PC-9 (cell line): ENCODE measurements at regions not wholly inside any gene's neighbourhood (a gene's known extent, or its start where the extent isn't known, plus 50 kb on each side); places are given as distances from the start of the nearest gene placed in this dataset.

Source experiments
- BruUV-seq: library from RNA; stranded (reverse); fragments of 400-500 nt; replicated peaks from 2 replicates; lab custom pipeline; 2021; lab: Mats Ljungman, UMichigan
- CTCF ChIA-PET: fragments of 300-600 bp; sonication (Branson Sonifier 250); formaldehyde crosslinking; loops from one replicate; lab custom pipeline; 2022; ENCODE audit warnings: antibody characterized with exemption; lab: Charles Lee
- POLR2A ChIA-PET: fragments of 300-600 bp; sonication (Branson Sonifier 250); formaldehyde crosslinking; loops from one replicate; lab custom pipeline; 2022; ENCODE audit warnings: antibody characterized with exemption; ENCODE audit not compliant: unreplicated experiment; lab: Charles Lee
- DNase-seq, 2 experiments: peaks; one replicate each; pipeline versions ENCODE4 v3.0.0 to v3.0.0-alpha.2; 2015 to 2022; ENCODE audit warnings: mixed read lengths in 1 of 2
- H2AFZ ChIP-seq: fragments of 200-600 bp; sonication (generic); 2 replicates; pipeline ENCODE4 v1.8.1; 2017; ENCODE audit warnings: antibody characterized with exemption
- H3F3A ChIP-seq: fragments of 200-600 bp; sonication (generic); 2 replicates; pipeline ENCODE4 v1.8.1; 2017; ENCODE audit warnings: antibody characterized with exemption, mild to moderate bottlenecking, low read depth; ENCODE audit not compliant: insufficient read depth
- H3K27ac ChIP-seq: fragments of 200-600 bp; sonication (generic); 2 replicates; pipeline ENCODE4 v1.6.1; 2016; ENCODE audit warnings: mixed run types
- H3K27me3 ChIP-seq: fragments of 200-600 bp; sonication (generic); 2 replicates; pipeline ENCODE4 v1.6.1; 2016; ENCODE audit warnings: low read depth, mixed run types; ENCODE audit not compliant: insufficient read depth
- H3K36me3 ChIP-seq: fragments of 200-600 bp; sonication (generic); 2 replicates; pipeline ENCODE4 v1.6.1; 2016; ENCODE audit warnings: low read depth, mixed run types
- H3K4me1 ChIP-seq: fragments of 200-600 bp; sonication (generic); replicated peaks from 2 replicates; pipeline ENCODE4 v1.6.1; 2016; ENCODE audit warnings: mixed run types; ENCODE audit not compliant: insufficient read depth
- H3K4me2 ChIP-seq: fragments of 200-600 bp; sonication (generic); 2 replicates; pipeline ENCODE4 v1.6.1; 2017; ENCODE audit warnings: mixed run types
- H3K4me3 ChIP-seq: fragments of 200-600 bp; sonication (generic); 2 replicates; pipeline ENCODE4 v1.6.1; 2016; ENCODE audit warnings: mixed run types
- H3K79me2 ChIP-seq: fragments of 200-600 bp; sonication (generic); 2 replicates; pipeline ENCODE4 v1.6.1; 2017; ENCODE audit warnings: low read depth, mixed run types
- H3K9me2 ChIP-seq: fragments of 200-600 bp; sonication (generic); 2 replicates; pipeline ENCODE4 v1.8.1; 2017; ENCODE audit warnings: mild to moderate bottlenecking; ENCODE audit not compliant: insufficient read depth
- H3K9me3 ChIP-seq: fragments of 200-600 bp; sonication (generic); 2 replicates; pipeline ENCODE4 v1.8.1; 2016; ENCODE audit warnings: low read depth; ENCODE audit not compliant: insufficient read depth
- H4K20me1 ChIP-seq: fragments of 200-600 bp; sonication (generic); 2 replicates; pipeline ENCODE4 v1.8.1; 2017; ENCODE audit not compliant: insufficient read depth
- CTCF ChIP-seq: fragments of 200-600 bp; sonication (generic); conservative IDR thresholded peaks from 2 replicates; pipeline ENCODE4 v1.6.1; 2017; ENCODE audit warnings: mixed run types, antibody characterized with exemption, mild to moderate bottlenecking, moderate library complexity
- EZH2 ChIP-seq: fragments of 200-600 bp; sonication (generic); IDR thresholded peaks from 2 replicates; pipeline ENCODE4 v1.8.0; 2017; ENCODE audit warnings: antibody characterized with exemption, low read depth
- intact Hi-C: fragments of 100-400 bp; cut with micrococcal nuclease; formaldehyde crosslinking; loops from one replicate; pipeline ENCODE4 v1.10.0; 2022; ENCODE audit not compliant: unreplicated experiment

DNA sequence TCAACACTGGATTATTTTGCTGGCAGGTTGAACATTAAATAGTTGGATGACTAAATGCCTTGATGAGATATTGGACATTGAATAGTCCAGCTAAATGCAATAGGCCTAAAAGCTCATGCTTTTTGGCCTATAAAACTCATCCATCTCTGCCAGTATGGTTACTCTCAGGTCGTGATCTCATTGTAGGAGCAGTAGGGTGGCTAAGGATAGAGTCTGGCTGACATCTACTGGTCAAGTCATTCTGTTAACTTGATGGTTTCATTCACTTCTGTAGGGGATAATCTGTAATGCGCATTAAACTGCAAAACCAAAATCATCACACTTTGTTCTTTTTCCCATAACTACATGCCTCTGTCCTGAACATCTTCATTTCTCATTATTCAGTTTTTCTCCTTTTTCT, 227.0 kb downstream of the DKK2 start:
- Histone ChIP-seq H3K9me2 (no peaks in the 10 kb centered on the region), H3K27me3 (no peaks in the 10 kb centered on the region), H2AFZ (no peak overlapping the region), H3K4me3 (no peak overlapping the region), H4K20me1 (no peaks in the 10 kb centered on the region), H3K27ac (no peak overlapping the region), H3K4me1 (no peaks in the 10 kb centered on the region), H3K4me2 (no peak overlapping the region), H3K36me3 (no peaks in the 10 kb centered on the region), H3K79me2 (no peaks in the 10 kb centered on the region), H3K9me3 (no peaks in the 10 kb centered on the region), H3F3A (no peaks in the 10 kb centered on the region)
- ChIA-PET CTCF (no interaction called here), POLR2A (no interaction called here)
- TF ChIP-seq EZH2: no peak
- no peak for TF ChIP-seq CTCF
- no peak for DNase-seq
- BruUV-seq: no TSS peak
- intact Hi-C loops: loop anchor here (5.0 kb wide), 1 partner anchor 442 kb away; the partner anchor contains the start of gene GIMD1

DNA sequence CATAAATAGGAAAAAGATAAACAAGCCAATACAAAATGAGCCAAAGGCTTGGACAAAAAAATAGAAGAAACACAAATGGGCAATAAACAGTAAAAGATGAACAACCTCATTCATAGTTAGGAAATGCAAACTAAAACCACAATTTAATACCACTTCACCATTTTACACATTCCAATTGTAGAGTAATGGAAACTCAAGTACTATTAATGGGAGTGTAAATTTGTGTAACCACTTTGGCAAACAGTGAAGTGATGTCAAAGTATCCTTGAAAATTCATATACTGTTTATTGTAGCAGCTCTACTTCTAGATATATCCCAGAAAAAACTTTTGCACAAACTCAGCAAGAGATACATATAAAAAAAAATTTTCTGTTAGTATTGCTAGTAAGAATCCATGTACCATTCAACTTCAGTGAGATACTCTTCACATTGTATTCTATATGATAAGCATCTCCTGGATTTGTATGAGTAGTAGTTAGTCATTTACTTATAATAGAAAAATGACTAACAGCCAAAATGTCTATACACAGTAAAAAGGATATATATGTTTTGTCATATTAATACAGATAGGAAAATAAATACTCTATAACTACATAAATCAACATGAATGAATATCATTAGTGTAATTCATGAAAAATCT, 229.8 kb downstream of the DKK2 start:
- Histone ChIP-seq H3K4me3 (no peak overlapping the region), H3K36me3 (no peaks in the 10 kb centered on the region), H3F3A (no peaks in the 10 kb centered on the region), H3K9me3 (no peaks in the 10 kb centered on the region), H4K20me1 (no peaks in the 10 kb centered on the region), H3K4me1 (no peaks in the 10 kb centered on the region), H3K79me2 (no peaks in the 10 kb centered on the region), H3K27ac (no peak overlapping the region), H3K4me2 (no peak overlapping the region), H2AFZ (no peak overlapping the region), H3K27me3 (no peaks in the 10 kb centered on the region), H3K9me2 (no peaks in the 10 kb centered on the region)
- ChIA-PET POLR2A (no interaction called here), CTCF (interaction anchor here (0.6 kb wide), 1 partner anchor 447 kb away, joined by 3 read pairs; no protein-coding TSS in a partner anchor)
- no TSS peak for BruUV-seq
- TF ChIP-seq CTCF (no peak), EZH2 (no peak)
- DNase-seq: no peak
- intact Hi-C loops: loop anchor here (5.0 kb wide), 1 partner anchor 439 kb away; the partner anchor contains the start of gene GIMD1

- H3K36me3 ChIP-seq: no peaks in the 10 kb centered on the region
- no peaks in the 10 kb centered on the region for H3F3A ChIP-seq
- no peak overlapping the region for H3K4me3 ChIP-seq
- POLR2A ChIA-PET: no interaction called here
- no peak overlapping the region for H2AFZ ChIP-seq
- no peak overlapping the region for H3K4me2 ChIP-seq
- H3K9me2 ChIP-seq: no peaks in the 10 kb centered on the region
- CTCF ChIA-PET: no interaction called here
- H4K20me1 ChIP-seq: no peaks in the 10 kb centered on the region
- no peak overlapping the region for H3K27ac ChIP-seq
- no TSS peak for BruUV-seq
- no peaks in the 10 kb centered on the region for H3K9me3 ChIP-seq
- no peak for TF ChIP-seq CTCF
- TF ChIP-seq EZH2: no peak
- DNase-seq: no peak
- no peaks in the 10 kb centered on the region for H3K27me3 ChIP-seq
- no peaks in the 10 kb centered on the region for H3K4me1 ChIP-seq
- intact Hi-C loops: no loop called here
- H3K79me2 ChIP-seq: no peaks in the 10 kb centered on the region
These were observed 233.0 kb downstream of the DKK2 start for GRCh38 chr4:106803083-106803482.
